ENCODE measurements at regions not wholly inside any gene's neighbourhood (a gene's known extent, or its start where the extent isn't known, plus 50 kb on each side); places are given as distances from the start of the nearest gene placed in this dataset.

DNA sequence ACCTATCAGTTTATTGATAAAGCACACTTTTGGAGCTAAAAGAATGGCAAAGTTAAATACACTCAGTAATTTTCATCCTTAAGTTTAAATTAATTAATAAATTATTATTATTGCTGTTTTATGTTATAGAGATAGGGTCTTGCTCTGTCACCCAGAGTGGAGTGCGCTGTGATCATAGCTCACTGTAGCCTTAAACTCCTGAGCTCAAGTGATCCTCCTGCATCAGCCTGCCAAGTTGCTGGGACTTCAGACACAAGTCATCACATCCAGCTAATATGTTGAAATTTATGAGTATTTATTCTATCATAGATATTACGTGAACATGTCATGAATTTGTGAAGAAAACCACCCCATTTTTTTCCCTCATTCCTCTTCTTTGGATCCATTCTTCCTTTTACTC lies 64.2 kb downstream of the GJA1 start:
- Histone ChIP-seq H3K4me3 (ENCODE audit: low read depth, low read length) (no peak overlapping the region), H3K36me3 (ENCODE audit: control insufficient read depth, insufficient read depth, low read length) (no peaks in the 10 kb centered on the region), H3K27me3 (ENCODE audit: control insufficient read depth, insufficient read depth, low read length) (no peaks in the 10 kb centered on the region)
- TF ChIP-seq, protein P1, sequence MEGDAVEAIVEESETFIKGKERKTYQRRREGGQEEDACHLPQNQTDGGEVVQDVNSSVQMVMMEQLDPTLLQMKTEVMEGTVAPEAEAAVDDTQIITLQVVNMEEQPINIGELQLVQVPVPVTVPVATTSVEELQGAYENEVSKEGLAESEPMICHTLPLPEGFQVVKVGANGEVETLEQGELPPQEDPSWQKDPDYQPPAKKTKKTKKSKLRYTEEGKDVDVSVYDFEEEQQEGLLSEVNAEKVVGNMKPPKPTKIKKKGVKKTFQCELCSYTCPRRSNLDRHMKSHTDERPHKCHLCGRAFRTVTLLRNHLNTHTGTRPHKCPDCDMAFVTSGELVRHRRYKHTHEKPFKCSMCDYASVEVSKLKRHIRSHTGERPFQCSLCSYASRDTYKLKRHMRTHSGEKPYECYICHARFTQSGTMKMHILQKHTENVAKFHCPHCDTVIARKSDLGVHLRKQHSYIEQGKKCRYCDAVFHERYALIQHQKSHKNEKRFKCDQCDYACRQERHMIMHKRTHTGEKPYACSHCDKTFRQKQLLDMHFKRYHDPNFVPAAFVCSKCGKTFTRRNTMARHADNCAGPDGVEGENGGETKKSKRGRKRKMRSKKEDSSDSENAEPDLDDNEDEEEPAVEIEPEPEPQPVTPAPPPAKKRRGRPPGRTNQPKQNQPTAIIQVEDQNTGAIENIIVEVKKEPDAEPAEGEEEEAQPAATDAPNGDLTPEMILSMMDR (IDR thresholded peaks at IDR 0.05; ENCODE audit: insufficient read depth, low read length, poor library complexity, severe bottlenecking): no peak
- no peak for DNase-seq (ENCODE audit: low read depth)

DNA sequence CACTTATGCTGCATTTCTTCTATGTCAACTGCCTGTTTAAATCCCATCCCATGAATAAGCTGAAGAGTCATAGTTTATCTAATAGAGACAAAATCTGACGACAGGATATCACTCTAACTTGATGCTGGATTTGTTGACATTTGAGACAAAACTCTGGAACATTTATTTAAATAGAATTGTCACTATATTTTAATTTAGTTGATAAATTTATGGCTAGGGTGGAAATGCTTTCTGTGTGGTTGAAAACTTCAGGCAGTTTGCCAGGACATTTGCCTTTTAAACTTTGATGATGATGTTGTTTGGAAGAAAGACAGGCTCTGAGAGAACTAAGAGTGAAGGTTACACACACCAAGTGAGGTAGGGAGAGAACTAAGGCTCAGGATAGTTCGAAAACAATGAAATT lies 68.1 kb downstream of the GJA1 start:
- TF ChIP-seq, protein P1 (IDR thresholded peaks at IDR 0.05; ENCODE audit: insufficient read depth, low read length, poor library complexity, severe bottlenecking): no peak
- DNase-seq (ENCODE audit: low read depth): no peak
- no peak overlapping the region for H3K4me3 ChIP-seq (ENCODE audit: low read depth, low read length)
- H3K36me3 ChIP-seq (ENCODE audit: control insufficient read depth, insufficient read depth, low read length): no peaks in the 10 kb centered on the region
- H3K27me3 ChIP-seq (ENCODE audit: control insufficient read depth, insufficient read depth, low read length): no peaks in the 10 kb centered on the region

DNA sequence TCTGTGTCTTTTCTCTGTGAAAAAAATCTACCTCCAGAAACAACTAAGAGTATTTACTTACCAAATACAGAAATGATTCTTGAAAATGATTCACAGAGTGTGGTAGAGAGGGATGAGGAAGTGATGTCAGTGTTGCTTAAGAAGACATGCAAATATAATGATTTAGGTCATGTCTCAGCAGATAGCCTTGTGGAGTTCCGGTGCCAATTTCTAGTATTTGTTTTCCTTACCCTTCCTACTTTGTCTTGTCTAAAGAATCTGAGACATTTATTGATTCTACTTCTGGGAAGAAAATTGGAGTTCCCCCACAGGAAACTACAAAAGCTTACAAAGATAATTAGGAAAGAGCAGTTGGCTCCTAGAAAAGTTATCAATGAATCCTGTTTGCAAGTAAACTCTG lies 68.8 kb downstream of the GJA1 start:
- H3K27me3 ChIP-seq (ENCODE audit: control insufficient read depth, insufficient read depth, low read length): no peaks in the 10 kb centered on the region
- H3K36me3 ChIP-seq (ENCODE audit: control insufficient read depth, insufficient read depth, low read length): no peaks in the 10 kb centered on the region
- TF ChIP-seq, protein P1 (IDR thresholded peaks at IDR 0.05; ENCODE audit: insufficient read depth, low read length, poor library complexity, severe bottlenecking): no peak
- peak; percentile 92 for DNase-seq (ENCODE audit: low read depth)
- H3K4me3 ChIP-seq (ENCODE audit: low read depth, low read length): no peak overlapping the region

DNA sequence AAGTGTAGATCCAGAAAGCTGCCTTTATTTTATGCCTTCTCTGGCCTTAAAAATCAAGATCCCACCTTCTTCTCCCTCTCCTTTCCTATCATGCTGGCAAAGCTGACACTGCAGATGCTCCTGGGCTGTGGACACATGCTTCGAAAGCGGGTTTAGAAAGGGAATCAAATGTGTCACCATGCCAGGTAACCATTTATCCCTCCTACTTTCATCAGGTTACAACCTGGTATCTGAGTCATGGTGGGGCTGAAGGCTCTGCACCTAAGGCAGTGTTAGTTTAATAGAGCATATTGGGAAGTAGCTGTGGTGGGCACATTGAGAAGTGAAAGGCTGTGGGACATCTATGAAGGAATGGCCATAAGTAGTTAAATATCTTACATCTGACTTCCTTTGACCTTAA lies 69.8 kb downstream of the GJA1 start:
- Histone ChIP-seq H3K4me3 (ENCODE audit: low read depth, low read length) (no peak overlapping the region), H3K27me3 (ENCODE audit: control insufficient read depth, insufficient read depth, low read length) (no peaks in the 10 kb centered on the region), H3K36me3 (ENCODE audit: control insufficient read depth, insufficient read depth, low read length) (no peaks in the 10 kb centered on the region)
- DNase-seq (ENCODE audit: low read depth): no peak
- TF ChIP-seq, protein P1 (IDR thresholded peaks at IDR 0.05; ENCODE audit: insufficient read depth, low read length, poor library complexity, severe bottlenecking): no peak

DNA sequence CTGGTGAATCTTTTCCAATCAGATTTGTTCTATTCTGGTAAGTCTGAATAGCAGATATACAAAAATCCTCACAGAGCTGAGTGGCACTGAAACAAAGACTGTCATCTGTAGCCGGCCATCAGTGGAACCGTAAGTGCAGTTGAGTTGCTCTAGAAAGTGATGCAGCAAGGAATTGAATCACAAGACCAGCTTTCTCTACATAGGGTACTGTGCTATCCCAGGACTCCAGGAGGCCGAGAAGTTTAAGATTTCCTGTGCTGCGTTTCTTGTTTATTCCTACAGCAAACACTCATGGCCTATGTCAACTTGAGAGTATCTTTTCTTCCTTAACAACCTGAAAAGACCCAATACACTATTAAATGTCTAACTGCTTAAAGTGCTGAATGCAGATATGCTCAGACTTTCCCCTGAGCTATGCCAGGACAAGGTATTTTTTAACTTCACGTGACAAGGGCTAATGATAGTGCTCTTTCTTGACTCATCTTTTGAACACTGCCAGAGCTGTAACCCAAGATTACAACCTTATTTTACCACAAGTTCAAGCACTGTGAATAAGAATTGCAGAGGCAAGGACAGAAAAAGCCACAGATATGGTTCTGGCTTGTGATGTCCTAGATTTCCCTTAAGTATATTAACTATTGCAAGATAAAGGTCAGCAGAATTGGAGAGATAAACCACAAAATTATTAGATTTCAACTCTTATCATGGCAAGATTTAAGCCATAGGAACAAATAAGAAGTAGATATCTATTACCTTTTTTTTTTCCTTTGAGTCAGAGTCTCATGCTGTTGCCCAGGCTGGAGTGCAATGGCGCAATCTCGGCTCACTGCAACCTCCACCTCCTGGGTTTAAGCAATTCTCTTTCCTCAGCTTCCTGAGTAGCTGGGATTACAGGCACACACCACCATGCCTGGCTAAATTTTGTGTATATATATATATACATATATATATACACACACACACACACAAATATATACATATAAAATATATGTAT lies 71.6 kb downstream of the GJA1 start:
- H3K27me3 ChIP-seq (ENCODE audit: control insufficient read depth, insufficient read depth, low read length): no peaks in the 10 kb centered on the region
- TF ChIP-seq, protein P1 (IDR thresholded peaks at IDR 0.05; ENCODE audit: insufficient read depth, low read length, poor library complexity, severe bottlenecking): no peak
- H3K36me3 ChIP-seq (ENCODE audit: control insufficient read depth, insufficient read depth, low read length): no peaks in the 10 kb centered on the region
- DNase-seq (ENCODE audit: low read depth): no peak
- H3K4me3 ChIP-seq (ENCODE audit: low read depth, low read length): no peak overlapping the region

All from kidney epithelial cell (primary cell).